HepG2 (cell line): ENCODE measurements at regions not wholly inside any gene's neighbourhood (a gene's known extent, or its start where the extent isn't known, plus 50 kb on each side); places are given as distances from the start of the nearest gene placed in this dataset.

ENCODE experiments used
- AHR ChIP-seq: IDR thresholded peaks from 2 replicates; pipeline ENCODE4 v1.6.1; 2018; ENCODE audit warnings: missing genetic modification reagents, missing compliant biosample characterization
- ATF7 ChIP-seq, 2 experiments: fragments of 450-650 bp in 1 of 2; sonication (generic) in 1 of 2; formaldehyde crosslinking in 1 of 2; IDR thresholded peaks; 2 replicates each; pipeline versions ENCODE4 v1.4.0 to v1.6.1; 2016 to 2020; ENCODE audit warnings: antibody characterized with exemption in 1 of 2, mild to moderate bottlenecking in 1 of 2, missing genetic modification reagents in 1 of 2
- ATRX ChIP-seq: sonication (generic); formaldehyde crosslinking; IDR thresholded peaks from 2 replicates; pipeline ENCODE4 v1.4.0; 2020; ENCODE audit warnings: missing genetic modification reagents, borderline replicate concordance
- CC2D1A ChIP-seq: sonication (generic); formaldehyde crosslinking; IDR thresholded peaks from 2 replicates; pipeline ENCODE4 v1.8.1; 2023; ENCODE audit warnings: mild to moderate bottlenecking, missing genetic modification reagents
- EZH2 ChIP-seq: conservative IDR thresholded peaks from 2 replicates; pipeline ENCODE4 v1.6.1; 2012; ENCODE audit warnings: mild to moderate bottlenecking, low read depth, low read length, moderate library complexity
- GFI1 ChIP-seq: sonication (generic); formaldehyde crosslinking; IDR thresholded peaks from 2 replicates; pipeline ENCODE4 v1.5.0; 2020; ENCODE audit warnings: missing genetic modification reagents, mild to moderate bottlenecking, borderline replicate concordance
- HNF4G ChIP-seq, 2 experiments: sonication (generic) in 1 of 2; formaldehyde crosslinking in 1 of 2; IDR thresholded peaks; 2 replicates each; pipeline versions ENCODE4 v1.4.0 to v1.6.1; 2011 to 2020; ENCODE audit warnings: borderline replicate concordance in 2 of 2, low read depth in 2 of 2, mild to moderate bottlenecking in 2 of 2, low read length in 1 of 2, missing genetic modification reagents in 1 of 2, moderate library complexity in 1 of 2
- KDM4B ChIP-seq: sonication (generic); formaldehyde crosslinking; IDR thresholded peaks from 2 replicates; pipeline ENCODE4 v1.4.0; 2020; ENCODE audit warnings: missing genetic modification reagents
- NONO ChIP-seq, 2 experiments: fragments of 450-650 bp in 1 of 2; sonication (generic) in 1 of 2; formaldehyde crosslinking in 1 of 2; IDR thresholded peaks in 1 of 2; conservative IDR thresholded peaks in 1 of 2; 2 replicates each; pipeline versions ENCODE4 v1.6.1 to v1.8.0; 2017 to 2022; ENCODE audit warnings: mild to moderate bottlenecking in 1 of 2, missing genetic modification reagents in 1 of 2, moderate library complexity in 1 of 2
- RARG ChIP-seq: sonication (generic); formaldehyde crosslinking; IDR thresholded peaks from 2 replicates; pipeline ENCODE4 v1.4.0; 2020; ENCODE audit warnings: low read depth, mild to moderate bottlenecking, missing genetic modification reagents
- SAP130 ChIP-seq: IDR thresholded peaks from 2 replicates; pipeline ENCODE4 v1.6.1; 2016; ENCODE audit warnings: low read depth
- SP140L ChIP-seq: sonication (generic); formaldehyde crosslinking; IDR thresholded peaks from 2 replicates; pipeline ENCODE4 v1.4.0; 2020; ENCODE audit warnings: missing genetic modification reagents, borderline replicate concordance
- TBX3 ChIP-seq: fragments of 450-650 bp; IDR thresholded peaks from 2 replicates; pipeline ENCODE4 v1.6.1; 2017; ENCODE audit warnings: antibody characterized with exemption, mild to moderate bottlenecking, inconsistent platforms, borderline replicate concordance
- ZBTB20 ChIP-seq: sonication (generic); formaldehyde crosslinking; IDR thresholded peaks from 2 replicates; pipeline ENCODE4 v1.8.1; 2023; ENCODE audit warnings: missing genetic modification reagents, low read depth, mild to moderate bottlenecking, borderline replicate concordance
- ZNF367 ChIP-seq: sonication (generic); formaldehyde crosslinking; IDR thresholded peaks from 2 replicates; pipeline ENCODE4 v1.4.0; 2020; ENCODE audit warnings: missing genetic modification reagents, borderline replicate concordance
- ZNF468 ChIP-seq: sonication (generic); formaldehyde crosslinking; IDR thresholded peaks from 2 replicates; pipeline ENCODE4 v1.8.0; 2022; ENCODE audit warnings: mild to moderate bottlenecking, moderate library complexity, missing genetic modification reagents
- ZNF572 ChIP-seq: sonication (generic); formaldehyde crosslinking; IDR thresholded peaks from 2 replicates; pipeline ENCODE4 v1.5.1; 2020; ENCODE audit warnings: mild to moderate bottlenecking, missing genetic modification reagents
- ZNF713 ChIP-seq: sonication (generic); formaldehyde crosslinking; IDR thresholded peaks from 2 replicates; pipeline ENCODE4 v1.4.0; 2020; ENCODE audit warnings: mild to moderate bottlenecking, missing genetic modification reagents
- TF ChIP-seq, protein P1 (sequence below): IDR thresholded peaks from 2 replicates; pipeline ENCODE4 v1.6.1; 2016; ENCODE audit warnings: missing compliant biosample characterization, missing genetic modification reagents, borderline replicate concordance
- TF ChIP-seq, protein P2 (sequence below): sonication (generic); formaldehyde crosslinking; IDR thresholded peaks from 2 replicates; pipeline ENCODE4 v1.8.0; 2022; ENCODE audit warnings: mild to moderate bottlenecking, missing genetic modification reagents, moderate library complexity
- TF ChIP-seq, protein P3 (sequence below): IDR thresholded peaks from 2 replicates; pipeline ENCODE4 v1.6.1; 2016; ENCODE audit warnings: missing biosample characterization, missing genetic modification reagents, low read depth
- TF ChIP-seq, protein P4 (sequence below): sonication (generic); formaldehyde crosslinking; IDR thresholded peaks from 2 replicates; pipeline ENCODE4 v1.8.1; 2023; ENCODE audit warnings: mild to moderate bottlenecking, moderate library complexity, missing genetic modification reagents

GRCh38 chr1:4267381-4268261 is 367.5 kb upstream of the C1orf174 start (continued):
- peak; percentile 70 for TF ChIP-seq SAP130 (CRISPR knock-in tag)
- no peak for TF ChIP-seq ZNF713 (CRISPR knock-in tag)
- peak; percentile 73; the same call in 1 of the 2 replicates for TF ChIP-seq SP140L (CRISPR knock-in tag)
- TF ChIP-seq CC2D1A (CRISPR knock-in tag): no peak
- no peak for TF ChIP-seq NONO (IDR thresholded peaks at IDR 0.05)
- peak; percentile 60 for TF ChIP-seq NONO (CRISPR knock-in tag; conservative IDR thresholded peaks at IDR 0.05)
- no peak for TF ChIP-seq KDM4B (CRISPR knock-in tag)
- TF ChIP-seq, protein P1, sequence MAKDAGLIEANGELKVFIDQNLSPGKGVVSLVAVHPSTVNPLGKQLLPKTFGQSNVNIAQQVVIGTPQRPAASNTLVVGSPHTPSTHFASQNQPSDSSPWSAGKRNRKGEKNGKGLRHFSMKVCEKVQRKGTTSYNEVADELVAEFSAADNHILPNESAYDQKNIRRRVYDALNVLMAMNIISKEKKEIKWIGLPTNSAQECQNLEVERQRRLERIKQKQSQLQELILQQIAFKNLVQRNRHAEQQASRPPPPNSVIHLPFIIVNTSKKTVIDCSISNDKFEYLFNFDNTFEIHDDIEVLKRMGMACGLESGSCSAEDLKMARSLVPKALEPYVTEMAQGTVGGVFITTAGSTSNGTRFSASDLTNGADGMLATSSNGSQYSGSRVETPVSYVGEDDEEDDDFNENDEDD (CRISPR knock-in tag): peak; percentile 64; the same call in 1 of the 2 replicates
- TF ChIP-seq EZH2: no peak
- TF ChIP-seq ATF7 (IDR thresholded peaks at IDR 0.05): no peak
- no peak for TF ChIP-seq ATF7 (CRISPR knock-in tag; IDR thresholded peaks at IDR 0.05)
- no peak for TF ChIP-seq ZNF572 (CRISPR knock-in tag)
- TF ChIP-seq TBX3: peak; percentile 79
- TF ChIP-seq, protein P2, sequence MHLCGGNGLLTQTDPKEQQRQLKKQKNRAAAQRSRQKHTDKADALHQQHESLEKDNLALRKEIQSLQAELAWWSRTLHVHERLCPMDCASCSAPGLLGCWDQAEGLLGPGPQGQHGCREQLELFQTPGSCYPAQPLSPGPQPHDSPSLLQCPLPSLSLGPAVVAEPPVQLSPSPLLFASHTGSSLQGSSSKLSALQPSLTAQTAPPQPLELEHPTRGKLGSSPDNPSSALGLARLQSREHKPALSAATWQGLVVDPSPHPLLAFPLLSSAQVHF (CRISPR knock-in tag): no peak
- no peak for TF ChIP-seq AHR (CRISPR knock-in tag)
- no peak for TF ChIP-seq ATRX
- TF ChIP-seq ZNF367 (CRISPR knock-in tag): no peak
- no peak for TF ChIP-seq GFI1 (CRISPR knock-in tag)
- TF ChIP-seq, protein P3, sequence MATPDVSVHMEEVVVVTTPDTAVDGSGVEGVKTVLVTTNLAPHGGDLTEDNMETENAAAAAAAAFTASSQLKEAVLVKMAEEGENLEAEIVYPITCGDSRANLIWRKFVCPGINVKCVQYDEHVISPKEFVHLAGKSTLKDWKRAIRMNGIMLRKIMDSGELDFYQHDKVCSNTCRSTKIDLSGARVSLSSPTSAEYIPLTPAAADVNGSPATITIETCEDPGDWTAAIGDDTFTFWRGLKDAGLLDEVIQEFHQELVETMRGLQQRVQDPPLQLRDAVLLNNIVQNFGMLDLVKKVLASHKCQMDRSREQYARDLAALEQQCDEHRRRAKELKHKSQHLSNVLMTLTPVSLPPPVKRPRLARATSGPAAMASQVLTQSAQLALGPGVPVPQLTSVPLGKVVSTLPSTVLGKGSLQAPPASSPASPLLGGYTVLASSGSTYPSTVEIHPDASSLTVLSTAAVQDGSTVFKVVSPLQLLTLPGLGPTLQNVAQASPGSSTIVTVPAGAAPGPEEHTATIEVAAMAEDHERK (CRISPR knock-in tag): no peak
- no peak for TF ChIP-seq RARG (CRISPR knock-in tag)
- TF ChIP-seq ZBTB20: no peak
- no peak for TF ChIP-seq ZNF468 (CRISPR knock-in tag)
- no peak for TF ChIP-seq HNF4G (IDR thresholded peaks at IDR 0.05; ENCODE audit: borderline replicate concordance, low read depth, low read length)
- TF ChIP-seq HNF4G (CRISPR knock-in tag; IDR thresholded peaks at IDR 0.05; ENCODE audit: borderline replicate concordance, low read depth): peak; percentile 69; the same call in 1 of the 2 replicates
- TF ChIP-seq, protein P4, sequence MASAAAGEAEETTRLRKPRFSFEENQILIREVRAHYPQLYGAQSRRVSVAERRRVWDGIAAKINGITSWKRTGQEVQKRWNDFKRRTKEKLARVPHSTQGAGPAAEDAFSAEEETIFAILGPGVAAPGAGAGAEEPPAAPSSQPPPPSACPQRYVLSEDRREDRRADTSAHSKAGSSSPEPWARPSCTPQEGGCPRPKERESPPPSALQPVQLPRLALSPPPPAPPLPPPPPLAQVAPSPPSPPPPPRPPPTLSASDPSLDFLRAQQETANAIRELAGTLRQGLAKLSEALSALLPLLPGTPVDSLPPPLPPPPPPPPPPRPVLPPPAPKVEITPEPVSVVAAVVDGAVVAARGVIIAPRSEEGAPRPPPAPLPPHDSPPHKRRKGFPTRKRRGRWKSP (CRISPR knock-in tag): no peak
